ENCODE measurements at regions not wholly inside any gene's neighbourhood (a gene's known extent, or its start where the extent isn't known, plus 50 kb on each side); places are given as distances from the start of the nearest gene placed in this dataset.

GRCh38 chr10:128411643-128412042 lies 285.4 kb upstream of the MKI67 start:
- H3K9me3 ChIP-seq = no peaks in the 10 kb centered on the region
- no peaks in the 10 kb centered on the region for H3K36me3 ChIP-seq
- H3K27ac ChIP-seq = no peak overlapping the region
- no peaks in the 10 kb centered on the region for H3K4me1 ChIP-seq (ENCODE audit: control insufficient read depth in 1 of 2, insufficient read depth in 1 of 2, low read depth in 1 of 2, low read length in 1 of 2)
- TF ChIP-seq CTCF (IDR thresholded peaks at IDR 0.05) = no peak
- H3K27me3 ChIP-seq = no peaks in the 10 kb centered on the region
- no peak overlapping the region for H3K4me3 ChIP-seq (ENCODE audit: low read depth in 1 of 2, low read length in 1 of 2)

- Histone ChIP-seq H3K27ac (no peak overlapping the region), H3K4me3 (ENCODE audit: low read depth in 1 of 2, low read length in 1 of 2) (no peak overlapping the region), H3K36me3 (no peaks in the 10 kb centered on the region), H3K27me3 (no peaks in the 10 kb centered on the region), H3K9me3 (no peaks in the 10 kb centered on the region), H3K4me1 (ENCODE audit: control insufficient read depth in 1 of 2, insufficient read depth in 1 of 2, low read depth in 1 of 2, low read length in 1 of 2) (no peaks in the 10 kb centered on the region)
- TF ChIP-seq CTCF (IDR thresholded peaks at IDR 0.05) = no peak
Measured at GRCh38 chr10:128414568-128414967, 288.3 kb upstream of the MKI67 start.

GRCh38 chr10:128416231-128416630 lies 290.0 kb upstream of the MKI67 start:
- no peaks in the 10 kb centered on the region for H3K9me3 ChIP-seq

GRCh38 chr10:128417826-128418225 lies 291.6 kb upstream of the MKI67 start:
- no peak overlapping the region for H3K27ac ChIP-seq
- no peaks in the 10 kb centered on the region for H3K4me1 ChIP-seq (ENCODE audit: control insufficient read depth in 1 of 2, insufficient read depth in 1 of 2, low read depth in 1 of 2, low read length in 1 of 2)
- no peaks in the 10 kb centered on the region for H3K36me3 ChIP-seq
- no peak for TF ChIP-seq CTCF (IDR thresholded peaks at IDR 0.05)
- no peak overlapping the region for H3K4me3 ChIP-seq (ENCODE audit: low read depth in 1 of 2, low read length in 1 of 2)
- no peaks in the 10 kb centered on the region for H3K27me3 ChIP-seq
- no peaks in the 10 kb centered on the region for H3K9me3 ChIP-seq

More at GRCh38 chr10:128416231-128416630, 290.0 kb upstream of the MKI67 start:
- Histone ChIP-seq H3K36me3 (no peaks in the 10 kb centered on the region), H3K4me3 (ENCODE audit: low read depth in 1 of 2, low read length in 1 of 2) (no peak overlapping the region), H3K27me3 (no peaks in the 10 kb centered on the region), H3K4me1 (ENCODE audit: control insufficient read depth in 1 of 2, insufficient read depth in 1 of 2, low read depth in 1 of 2, low read length in 1 of 2) (no peaks in the 10 kb centered on the region), H3K27ac (no peak overlapping the region)
- no peak for TF ChIP-seq CTCF (IDR thresholded peaks at IDR 0.05)

GRCh38 chr10:128418819-128419218 lies 292.6 kb upstream of the MKI67 start:
- no peaks in the 10 kb centered on the region for H3K4me1 ChIP-seq (ENCODE audit: control insufficient read depth in 1 of 2, insufficient read depth in 1 of 2, low read depth in 1 of 2, low read length in 1 of 2)
- no peaks in the 10 kb centered on the region for H3K36me3 ChIP-seq
- no peak overlapping the region for H3K27ac ChIP-seq
- no peak overlapping the region for H3K4me3 ChIP-seq (ENCODE audit: low read depth in 1 of 2, low read length in 1 of 2)
- H3K9me3 ChIP-seq = no peaks in the 10 kb centered on the region
- TF ChIP-seq CTCF (IDR thresholded peaks at IDR 0.05) = no peak
- no peaks in the 10 kb centered on the region for H3K27me3 ChIP-seq

- H3K9me3 ChIP-seq = no peaks in the 10 kb centered on the region
Measured at GRCh38 chr10:128419466-128420019, 293.3 kb upstream of the MKI67 start.

More at GRCh38 chr10:128419466-128420019, 293.3 kb upstream of the MKI67 start:
- Histone ChIP-seq H3K27me3 (no peaks in the 10 kb centered on the region), H3K36me3 (no peaks in the 10 kb centered on the region), H3K4me3 (ENCODE audit: low read depth in 1 of 2, low read length in 1 of 2) (no peak overlapping the region), H3K27ac (no peak overlapping the region), H3K4me1 (ENCODE audit: control insufficient read depth in 1 of 2, insufficient read depth in 1 of 2, low read depth in 1 of 2, low read length in 1 of 2) (no peaks in the 10 kb centered on the region)
- no peak for TF ChIP-seq CTCF (IDR thresholded peaks at IDR 0.05)
